PC-9 (cell line): ENCODE measurements at regions not wholly inside any gene's neighbourhood (a gene's known extent, or its start where the extent isn't known, plus 50 kb on each side); places are given as distances from the start of the nearest gene placed in this dataset.

Experiments
- BruUV-seq: library from RNA; stranded (reverse); fragments of 400-500 nt; replicated peaks from 2 replicates; lab custom pipeline; 2021; lab: Mats Ljungman, UMichigan
- CTCF ChIA-PET: fragments of 300-600 bp; sonication (Branson Sonifier 250); formaldehyde crosslinking; loops from one replicate; lab custom pipeline; 2022; ENCODE audit warnings: antibody characterized with exemption; lab: Charles Lee
- POLR2A ChIA-PET: fragments of 300-600 bp; sonication (Branson Sonifier 250); formaldehyde crosslinking; loops from one replicate; lab custom pipeline; 2022; ENCODE audit warnings: antibody characterized with exemption; ENCODE audit not compliant: unreplicated experiment; lab: Charles Lee
- DNase-seq, 2 experiments: peaks; one replicate each; pipeline versions ENCODE4 v3.0.0 to v3.0.0-alpha.2; 2015 to 2022; ENCODE audit warnings: mixed read lengths in 1 of 2
- H2AFZ ChIP-seq: fragments of 200-600 bp; sonication (generic); 2 replicates; pipeline ENCODE4 v1.8.1; 2017; ENCODE audit warnings: antibody characterized with exemption
- H3F3A ChIP-seq: fragments of 200-600 bp; sonication (generic); 2 replicates; pipeline ENCODE4 v1.8.1; 2017; ENCODE audit warnings: antibody characterized with exemption, mild to moderate bottlenecking, low read depth; ENCODE audit not compliant: insufficient read depth
- H3K27ac ChIP-seq: fragments of 200-600 bp; sonication (generic); 2 replicates; pipeline ENCODE4 v1.6.1; 2016; ENCODE audit warnings: mixed run types
- H3K27me3 ChIP-seq: fragments of 200-600 bp; sonication (generic); 2 replicates; pipeline ENCODE4 v1.6.1; 2016; ENCODE audit warnings: low read depth, mixed run types; ENCODE audit not compliant: insufficient read depth
- H3K36me3 ChIP-seq: fragments of 200-600 bp; sonication (generic); 2 replicates; pipeline ENCODE4 v1.6.1; 2016; ENCODE audit warnings: low read depth, mixed run types
- H3K4me1 ChIP-seq: fragments of 200-600 bp; sonication (generic); replicated peaks from 2 replicates; pipeline ENCODE4 v1.6.1; 2016; ENCODE audit warnings: mixed run types; ENCODE audit not compliant: insufficient read depth
- H3K4me2 ChIP-seq: fragments of 200-600 bp; sonication (generic); 2 replicates; pipeline ENCODE4 v1.6.1; 2017; ENCODE audit warnings: mixed run types
- H3K4me3 ChIP-seq: fragments of 200-600 bp; sonication (generic); 2 replicates; pipeline ENCODE4 v1.6.1; 2016; ENCODE audit warnings: mixed run types
- H3K79me2 ChIP-seq: fragments of 200-600 bp; sonication (generic); 2 replicates; pipeline ENCODE4 v1.6.1; 2017; ENCODE audit warnings: low read depth, mixed run types
- H3K9me2 ChIP-seq: fragments of 200-600 bp; sonication (generic); 2 replicates; pipeline ENCODE4 v1.8.1; 2017; ENCODE audit warnings: mild to moderate bottlenecking; ENCODE audit not compliant: insufficient read depth
- H3K9me3 ChIP-seq: fragments of 200-600 bp; sonication (generic); 2 replicates; pipeline ENCODE4 v1.8.1; 2016; ENCODE audit warnings: low read depth; ENCODE audit not compliant: insufficient read depth
- H4K20me1 ChIP-seq: fragments of 200-600 bp; sonication (generic); 2 replicates; pipeline ENCODE4 v1.8.1; 2017; ENCODE audit not compliant: insufficient read depth
- CTCF ChIP-seq: fragments of 200-600 bp; sonication (generic); conservative IDR thresholded peaks from 2 replicates; pipeline ENCODE4 v1.6.1; 2017; ENCODE audit warnings: mixed run types, antibody characterized with exemption, mild to moderate bottlenecking, moderate library complexity
- EZH2 ChIP-seq: fragments of 200-600 bp; sonication (generic); IDR thresholded peaks from 2 replicates; pipeline ENCODE4 v1.8.0; 2017; ENCODE audit warnings: antibody characterized with exemption, low read depth
- intact Hi-C: fragments of 100-400 bp; cut with micrococcal nuclease; formaldehyde crosslinking; loops from one replicate; pipeline ENCODE4 v1.10.0; 2022; ENCODE audit not compliant: unreplicated experiment

- BruUV-seq: no TSS peak
Measured at GRCh38 chr5:174287761-174288160, 242.3 kb downstream of the NSG2 start.

GRCh38 chr5:174288439-174288838 lies 242.9 kb downstream of the NSG2 start:
- H3K9me3 ChIP-seq: no peaks in the 10 kb centered on the region
- H3K27ac ChIP-seq: no peak overlapping the region
- no peaks in the 10 kb centered on the region for H4K20me1 ChIP-seq
- H2AFZ ChIP-seq: no peak overlapping the region
- H3K79me2 ChIP-seq: no peaks in the 10 kb centered on the region
- no peak overlapping the region for H3K4me2 ChIP-seq
- DNase-seq: no peak
- no peak for TF ChIP-seq CTCF
- no peak for TF ChIP-seq EZH2
- intact Hi-C loops: no loop called here
- no TSS peak for BruUV-seq
- ChIA-PET CTCF (no interaction called here), POLR2A (no interaction called here)
- H3K4me3 ChIP-seq: no peak overlapping the region
- no peaks in the 10 kb centered on the region for H3K4me1 ChIP-seq
- H3K36me3 ChIP-seq: no peaks in the 10 kb centered on the region
- no peaks in the 10 kb centered on the region for H3K9me2 ChIP-seq
- peaks cover 26% of the 10 kb centered on the region for H3K27me3 ChIP-seq
- no peaks in the 10 kb centered on the region for H3F3A ChIP-seq

More at GRCh38 chr5:174287761-174288160, 242.3 kb downstream of the NSG2 start:
- Histone ChIP-seq H3K36me3 (no peaks in the 10 kb centered on the region), H3K27ac (no peak overlapping the region), H3F3A (no peaks in the 10 kb centered on the region), H3K79me2 (no peaks in the 10 kb centered on the region), H4K20me1 (no peaks in the 10 kb centered on the region), H3K27me3 (peaks cover 28% of the 10 kb centered on the region), H3K9me2 (no peaks in the 10 kb centered on the region), H3K4me2 (no peak overlapping the region), H2AFZ (no peak overlapping the region), H3K4me3 (no peak overlapping the region), H3K9me3 (no peaks in the 10 kb centered on the region), H3K4me1 (no peaks in the 10 kb centered on the region)
- ChIA-PET CTCF (no interaction called here), POLR2A (no interaction called here)
- TF ChIP-seq EZH2: no peak
- no peak for TF ChIP-seq CTCF
- no peak for DNase-seq
- intact Hi-C loops: no loop called here

- Histone ChIP-seq H3K27me3 (peaks cover 24% of the 10 kb centered on the region), H3F3A (no peaks in the 10 kb centered on the region), H3K9me3 (no peaks in the 10 kb centered on the region), H3K79me2 (no peaks in the 10 kb centered on the region), H3K4me1 (no peaks in the 10 kb centered on the region), H3K4me2 (no peak overlapping the region), H3K27ac (no peak overlapping the region), H4K20me1 (no peaks in the 10 kb centered on the region), H3K9me2 (no peaks in the 10 kb centered on the region), H3K36me3 (no peaks in the 10 kb centered on the region), H3K4me3 (no peak overlapping the region), H2AFZ (no peak overlapping the region)
- no TSS peak for BruUV-seq
- ChIA-PET CTCF (no interaction called here), POLR2A (no interaction called here)
- TF ChIP-seq EZH2 (no peak), CTCF (no peak)
- DNase-seq: no peak
- intact Hi-C loops: no loop called here
Measured at GRCh38 chr5:174291162-174291561, 245.7 kb downstream of the NSG2 start.
